A549 (cell line): ENCODE measurements at regions not wholly inside any gene's neighbourhood (a gene's known extent, or its start where the extent isn't known, plus 50 kb on each side); places are given as distances from the start of the nearest gene placed in this dataset.

Source experiments
- ATAC-seq, 2 experiments: fragments of 200-7000 bp in 1 of 2; fragments of >200 bp in 1 of 2; cut with Nextera tagmentation in 1 of 2; cut with Tn5 transposase in 1 of 2; 3 replicates each; pipeline versions ENCODE4 v1.8.0 to v1.9.1; 2018 to 2020; ENCODE audit warnings: mild to moderate bottlenecking in 1 of 2, moderate library complexity in 1 of 2
- CTCF ChIA-PET: fragments of 300-600 bp; sonication (Branson Sonifier 250); formaldehyde crosslinking; extraction: SDS; loops from one replicate; lab custom pipeline; 2021; ENCODE audit warnings: antibody characterized with exemption, inconsistent platforms; lab: Yijun Ruan, JAX
- POLR2A ChIA-PET: fragments of 350-600 bp; formaldehyde crosslinking; extraction: SDS; loops from one replicate; lab custom pipeline; 2021; ENCODE audit warnings: antibody characterized with exemption, inconsistent platforms; lab: Yijun Ruan, JAX
- DNase-seq, 2 experiments: peaks; one replicate each; pipeline versions ENCODE4 v3.0.0 to v3.0.0-alpha.2; 2011 to 2016; ENCODE audit warnings: low read depth in 1 of 2, low spot score in 1 of 2
- FAIRE-seq: peaks from 2 replicates; lab custom pipeline; 2011; peaks lifted over from hg19 to GRCh38; lab: Jason Lieb, UNC
- H3K27ac ChIP-seq, 2 experiments: fragments of >200 bp; sonication (Bioruptor Twin); formaldehyde crosslinking; 3 replicates each; pipeline ENCODE4 v1.5.1; 2016 to 2017
- H3K4me1 ChIP-seq: fragments of >200 bp; sonication (Bioruptor Twin); formaldehyde crosslinking; 3 replicates; pipeline ENCODE4 v1.6.1; 2016
- H3K4me2 ChIP-seq: fragments of >200 bp; sonication (Bioruptor Twin); formaldehyde crosslinking; 3 replicates; pipeline ENCODE4 v1.6.1; 2016
- H3K4me3 ChIP-seq: fragments of >200 bp; sonication (Bioruptor Twin); formaldehyde crosslinking; 3 replicates; pipeline ENCODE4 v1.5.1; 2016
- H3K9me3 ChIP-seq: fragments of >200 bp; sonication (Bioruptor Twin); formaldehyde crosslinking; 3 replicates; pipeline ENCODE4 v1.6.1; 2016
- CHD2 ChIP-seq: fragments of 150-350 bp; IDR thresholded peaks from 2 replicates; pipeline ENCODE4 v1.6.1; 2014; ENCODE audit warnings: low read length; ENCODE audit not compliant: partially characterized antibody
- ESRRA ChIP-seq: fragments of 150-350 bp; IDR thresholded peaks from 2 replicates; pipeline ENCODE4 v1.6.1; 2014; ENCODE audit warnings: mild to moderate bottlenecking, low read length, borderline replicate concordance
- FOSB ChIP-seq: fragments of 250-450 bp; sonication (Bioruptor Pico); IDR thresholded peaks from 2 replicates; pipeline ENCODE4 v1.5.0; 2020; ENCODE audit warnings: mild to moderate bottlenecking, moderate library complexity
- FOXS1 ChIP-seq: fragments of 250-450 bp; sonication (Bioruptor Pico); IDR thresholded peaks from 2 replicates; pipeline ENCODE4 v1.5.0; 2020; ENCODE audit warnings: mild to moderate bottlenecking, moderate library complexity
- HDAC2 ChIP-seq: fragments of 200-600 bp; sonication (generic); IDR thresholded peaks from 2 replicates; pipeline ENCODE4 v1.6.1; 2016
- HOXB13 ChIP-seq: fragments of 250-450 bp; sonication (Bioruptor Pico); IDR thresholded peaks from 2 replicates; pipeline ENCODE4 v1.5.0; 2020; ENCODE audit warnings: low read depth, mild to moderate bottlenecking, moderate library complexity
- HOXB5 ChIP-seq: fragments of 250-450 bp; sonication (Bioruptor Pico); IDR thresholded peaks from 2 replicates; pipeline ENCODE4 v1.5.0; 2020; ENCODE audit warnings: mild to moderate bottlenecking, moderate library complexity
- JUN ChIP-seq, 2 experiments: fragments of >200 bp; sonication (Bioruptor Twin); formaldehyde crosslinking; IDR thresholded peaks; 2 replicates in 1 of 2; 3 replicates in 1 of 2; pipeline ENCODE4 v1.6.1; 2016 to 2017
- KDM1A ChIP-seq: fragments of 200-600 bp; sonication (generic); IDR thresholded peaks from 2 replicates; pipeline ENCODE4 v1.6.1; 2016; ENCODE audit warnings: low read depth, mild to moderate bottlenecking
- KDM5A ChIP-seq: fragments of 200-600 bp; sonication (generic); IDR thresholded peaks from 2 replicates; pipeline ENCODE4 v1.6.1; 2016; ENCODE audit warnings: antibody characterized with exemption, mild to moderate bottlenecking
- MYC ChIP-seq: IDR thresholded peaks from 2 replicates; pipeline ENCODE4 v1.6.1; 2012; ENCODE audit warnings: mild to moderate bottlenecking, inconsistent platforms, low read length, improper control_type of control experiment, borderline replicate concordance
- NPAS2 ChIP-seq: fragments of 250-450 bp; sonication (Bioruptor Pico); IDR thresholded peaks from 2 replicates; pipeline ENCODE4 v1.8.0; 2022; ENCODE audit warnings: mild to moderate bottlenecking, moderate library complexity, borderline replicate concordance
- PHF8 ChIP-seq: fragments of 200-600 bp; sonication (generic); IDR thresholded peaks from 2 replicates; pipeline ENCODE4 v1.6.1; 2016; ENCODE audit warnings: low read depth, mild to moderate bottlenecking, antibody characterized with exemption, moderate library complexity, borderline replicate concordance
- RCOR1 ChIP-seq: fragments of 150-350 bp; IDR thresholded peaks from 2 replicates; pipeline ENCODE4 v1.6.1; 2014; ENCODE audit warnings: antibody characterized with exemption, low read length, low read depth
- SREBF2 ChIP-seq: fragments of 450-650 bp; IDR thresholded peaks from 2 replicates; pipeline ENCODE4 v1.6.1; 2014; ENCODE audit warnings: mild to moderate bottlenecking, moderate library complexity
- TP53 ChIP-seq: fragments of 250-450 bp; sonication (Bioruptor Pico); IDR thresholded peaks from 2 replicates; pipeline ENCODE4 v1.5.0; 2021; ENCODE audit warnings: mild to moderate bottlenecking, moderate library complexity
- ZC3H11A ChIP-seq: fragments of 450-650 bp; IDR thresholded peaks from 2 replicates; pipeline ENCODE4 v1.6.1; 2014; ENCODE audit warnings: antibody characterized with exemption, mild to moderate bottlenecking
- ZFP36 ChIP-seq: fragments of 450-650 bp; IDR thresholded peaks from 2 replicates; pipeline ENCODE4 v1.6.1; 2014; ENCODE audit warnings: borderline replicate concordance; ENCODE audit not compliant: partially characterized antibody
- ZSCAN20 ChIP-seq: fragments of 250-450 bp; sonication (Bioruptor Pico); IDR thresholded peaks from 2 replicates; pipeline ENCODE4 v1.8.0; 2022; ENCODE audit warnings: mild to moderate bottlenecking, moderate library complexity
- WGBS: methylation state at CpG from one replicate; pipeline ENCODE4 v1.1.6; 2017; ENCODE audit errors: missing lambda C conversion rate; 5-methylcytosine and 5-hydroxymethylcytosine counted together
- TF ChIP-seq, protein P1 (sequence below): fragments of 200-600 bp; sonication (generic); IDR thresholded peaks from 2 replicates; pipeline ENCODE4 v1.6.1; 2016; ENCODE audit warnings: antibody characterized with exemption, mild to moderate bottlenecking, moderate library complexity
- TF ChIP-seq, protein P2 (sequence below): IDR thresholded peaks from 2 replicates; pipeline ENCODE4 v1.6.1; 2012
- TF ChIP-seq, protein P3 (sequence below): fragments of 250-450 bp; sonication (Bioruptor Pico); IDR thresholded peaks from 2 replicates; pipeline ENCODE4 v1.5.0; 2020; ENCODE audit warnings: low read depth, mild to moderate bottlenecking, moderate library complexity

DNA sequence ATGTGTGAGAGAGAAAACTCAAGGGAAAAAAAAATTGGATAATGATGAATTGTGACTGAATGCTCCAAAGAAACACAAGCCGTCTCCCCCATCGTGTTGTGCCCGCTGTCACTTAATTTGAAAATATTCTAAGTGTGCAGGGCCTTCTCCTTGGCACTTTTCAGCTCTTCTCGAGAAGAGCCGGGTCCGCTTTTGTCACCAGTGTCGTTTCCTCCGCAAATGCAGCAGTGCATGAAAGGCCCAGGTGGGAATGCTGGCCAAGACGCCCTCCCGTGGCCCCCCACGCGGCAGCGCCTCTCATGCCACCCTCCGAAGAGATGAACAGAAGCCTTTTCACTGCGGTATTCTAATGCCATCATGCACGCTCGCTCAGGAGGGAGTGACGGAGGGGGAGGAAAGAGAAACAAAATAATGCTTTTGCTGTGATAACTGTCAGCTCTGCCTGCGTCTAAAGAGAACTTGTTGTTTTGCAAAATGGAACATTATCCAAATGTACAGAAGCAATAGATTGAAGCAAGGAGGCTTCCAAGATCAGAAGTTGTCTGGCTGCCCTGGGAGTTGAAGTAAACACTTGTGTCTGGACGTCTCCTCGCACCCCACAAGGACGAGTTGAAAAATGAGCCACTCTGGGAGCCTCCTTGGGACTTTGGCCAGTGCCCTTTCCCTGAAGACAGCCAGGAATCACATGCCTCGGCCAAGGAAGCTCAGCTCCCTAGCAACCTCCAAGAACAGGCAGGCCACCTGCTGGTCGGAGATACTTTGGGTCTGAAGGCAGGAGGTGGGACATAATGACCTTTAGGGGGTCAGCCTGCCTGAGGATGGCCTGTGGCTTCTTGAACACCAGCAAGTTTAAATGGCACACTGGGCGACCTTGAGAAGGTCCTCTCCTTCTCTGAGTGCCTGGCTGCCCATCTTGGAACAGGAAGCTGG is 166.1 kb upstream of the ZC3H12A start:
- POLR2A ChIA-PET, result no interaction called here
- WGBS, result 26% methylated on average over 24 of the region's 25 CpGs
- TF ChIP-seq ZSCAN20 (no peak), MYC (no peak), KDM1A (no peak)
- FAIRE-seq, result no peak
- H3K27ac ChIP-seq, result no peak overlapping the region
- no peaks in the 10 kb centered on the region for H3K4me1 ChIP-seq
- CTCF ChIA-PET, result interaction anchor here (2.3 kb wide), 1 partner anchor 10 kb away, joined by 6 read pairs; no protein-coding TSS in a partner anchor
- H3K9me3 ChIP-seq, result no peaks in the 10 kb centered on the region
- no peak for ATAC-seq
- no peak for DNase-seq
- no peak overlapping the region for H3K4me2 ChIP-seq
- no peak overlapping the region for H3K4me3 ChIP-seq

DNA sequence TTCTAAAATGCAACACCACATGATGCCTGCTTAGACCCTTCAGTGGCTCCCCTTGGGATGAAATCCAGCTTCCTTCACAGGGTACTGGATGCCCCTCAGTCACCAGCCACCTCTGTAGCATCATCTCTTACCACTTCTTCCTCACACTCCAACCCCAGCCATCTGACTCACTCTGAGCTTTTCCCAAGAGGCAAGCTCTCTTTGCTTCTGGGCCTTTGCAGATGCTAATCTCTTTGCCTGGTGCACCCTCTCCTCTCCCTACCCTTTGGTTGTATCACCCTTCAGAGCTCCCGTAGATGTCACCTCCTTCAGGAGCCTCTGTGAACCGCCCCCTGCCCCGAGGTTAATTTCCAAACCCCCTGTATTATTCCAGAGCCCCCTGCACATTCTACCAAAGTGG is 164.8 kb upstream of the ZC3H12A start:
- Histone ChIP-seq H3K9me3 (no peaks in the 10 kb centered on the region), H3K4me1 (no peaks in the 10 kb centered on the region), H3K27ac (no peak overlapping the region), H3K4me3 (no peak overlapping the region), H3K4me2 (no peak overlapping the region)
- ChIA-PET POLR2A (no interaction called here), CTCF (interaction anchor here (2.3 kb wide), 1 partner anchor 11 kb away, joined by 6 read pairs; no protein-coding TSS in a partner anchor)
- TF ChIP-seq RCOR1, result no peak
- TF ChIP-seq KDM5A, result no peak
- TF ChIP-seq NPAS2 (CRISPR knock-in tag), result no peak
- no peak for TF ChIP-seq SREBF2
- no peak for TF ChIP-seq HOXB13 (CRISPR knock-in tag)
- no peak for TF ChIP-seq CHD2
- TF ChIP-seq, protein P1, sequence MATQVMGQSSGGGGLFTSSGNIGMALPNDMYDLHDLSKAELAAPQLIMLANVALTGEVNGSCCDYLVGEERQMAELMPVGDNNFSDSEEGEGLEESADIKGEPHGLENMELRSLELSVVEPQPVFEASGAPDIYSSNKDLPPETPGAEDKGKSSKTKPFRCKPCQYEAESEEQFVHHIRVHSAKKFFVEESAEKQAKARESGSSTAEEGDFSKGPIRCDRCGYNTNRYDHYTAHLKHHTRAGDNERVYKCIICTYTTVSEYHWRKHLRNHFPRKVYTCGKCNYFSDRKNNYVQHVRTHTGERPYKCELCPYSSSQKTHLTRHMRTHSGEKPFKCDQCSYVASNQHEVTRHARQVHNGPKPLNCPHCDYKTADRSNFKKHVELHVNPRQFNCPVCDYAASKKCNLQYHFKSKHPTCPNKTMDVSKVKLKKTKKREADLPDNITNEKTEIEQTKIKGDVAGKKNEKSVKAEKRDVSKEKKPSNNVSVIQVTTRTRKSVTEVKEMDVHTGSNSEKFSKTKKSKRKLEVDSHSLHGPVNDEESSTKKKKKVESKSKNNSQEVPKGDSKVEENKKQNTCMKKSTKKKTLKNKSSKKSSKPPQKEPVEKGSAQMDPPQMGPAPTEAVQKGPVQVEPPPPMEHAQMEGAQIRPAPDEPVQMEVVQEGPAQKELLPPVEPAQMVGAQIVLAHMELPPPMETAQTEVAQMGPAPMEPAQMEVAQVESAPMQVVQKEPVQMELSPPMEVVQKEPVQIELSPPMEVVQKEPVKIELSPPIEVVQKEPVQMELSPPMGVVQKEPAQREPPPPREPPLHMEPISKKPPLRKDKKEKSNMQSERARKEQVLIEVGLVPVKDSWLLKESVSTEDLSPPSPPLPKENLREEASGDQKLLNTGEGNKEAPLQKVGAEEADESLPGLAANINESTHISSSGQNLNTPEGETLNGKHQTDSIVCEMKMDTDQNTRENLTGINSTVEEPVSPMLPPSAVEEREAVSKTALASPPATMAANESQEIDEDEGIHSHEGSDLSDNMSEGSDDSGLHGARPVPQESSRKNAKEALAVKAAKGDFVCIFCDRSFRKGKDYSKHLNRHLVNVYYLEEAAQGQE, result no peak
- no peak for TF ChIP-seq HDAC2
- no peak for TF ChIP-seq PHF8
- no peak for TF ChIP-seq ZFP36
- TF ChIP-seq HOXB5 (CRISPR knock-in tag), result no peak
- no peak for TF ChIP-seq ZC3H11A
- TF ChIP-seq, protein P2, sequence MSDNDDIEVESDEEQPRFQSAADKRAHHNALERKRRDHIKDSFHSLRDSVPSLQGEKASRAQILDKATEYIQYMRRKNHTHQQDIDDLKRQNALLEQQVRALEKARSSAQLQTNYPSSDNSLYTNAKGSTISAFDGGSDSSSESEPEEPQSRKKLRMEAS, result no peak
- TF ChIP-seq TP53 (CRISPR knock-in tag), result no peak
- TF ChIP-seq ESRRA, result no peak
- TF ChIP-seq JUN (IDR thresholded peaks at IDR 0.05), result no peak
- TF ChIP-seq, protein P3, sequence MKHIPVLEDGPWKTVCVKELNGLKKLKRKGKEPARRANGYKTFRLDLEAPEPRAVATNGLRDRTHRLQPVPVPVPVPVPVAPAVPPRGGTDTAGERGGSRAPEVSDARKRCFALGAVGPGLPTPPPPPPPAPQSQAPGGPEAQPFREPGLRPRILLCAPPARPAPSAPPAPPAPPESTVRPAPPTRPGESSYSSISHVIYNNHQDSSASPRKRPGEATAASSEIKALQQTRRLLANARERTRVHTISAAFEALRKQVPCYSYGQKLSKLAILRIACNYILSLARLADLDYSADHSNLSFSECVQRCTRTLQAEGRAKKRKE (CRISPR knock-in tag), result no peak
- TF ChIP-seq FOSB (CRISPR knock-in tag), result no peak
- no peak for TF ChIP-seq FOXS1 (CRISPR knock-in tag)
- ATAC-seq, result no peak
- no peak for FAIRE-seq
- 0% methylated on average over 1 of the region's 3 CpGs for WGBS
- no peak for DNase-seq
